Stimulated activated CD4-positive, alpha-beta T cell treated with anti-CD3 and anti-CD28 coated beads, Interleukin-4, amount 100 ng/mL, for 24 hours (primary cell): ENCODE measurements at regions not wholly inside any gene's neighbourhood (a gene's known extent, or its start where the extent isn't known, plus 50 kb on each side); places are given as distances from the start of the nearest gene placed in this dataset.

Source experiments
- DNase-seq: peaks from one replicate; pipeline ENCODE4 v3.0.0-alpha.2; 2020

DNA sequence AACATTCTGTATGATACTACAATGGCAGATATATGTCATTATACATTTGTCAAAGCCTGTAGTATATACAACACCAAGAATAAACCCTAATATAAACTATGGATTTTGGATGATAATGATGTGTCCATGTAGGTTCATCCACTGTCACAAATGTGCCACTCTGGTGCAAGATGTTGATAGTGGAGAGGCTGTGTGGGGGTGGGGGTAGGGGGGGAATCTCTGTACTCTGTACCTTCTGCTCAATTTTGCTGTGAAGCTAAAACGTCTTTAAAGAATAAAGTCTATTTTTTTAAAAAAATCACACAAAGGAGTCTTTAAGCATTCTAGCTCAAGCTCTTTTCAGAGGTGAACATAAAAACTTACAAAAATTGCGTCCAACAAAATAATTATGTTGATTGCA is 88.2 kb upstream of the ABI3BP start:
- no peak for DNase-seq

GRCh38 chr3:101077361-101078011 is 84.3 kb upstream of the ABI3BP start:
- no peak for DNase-seq

DNA sequence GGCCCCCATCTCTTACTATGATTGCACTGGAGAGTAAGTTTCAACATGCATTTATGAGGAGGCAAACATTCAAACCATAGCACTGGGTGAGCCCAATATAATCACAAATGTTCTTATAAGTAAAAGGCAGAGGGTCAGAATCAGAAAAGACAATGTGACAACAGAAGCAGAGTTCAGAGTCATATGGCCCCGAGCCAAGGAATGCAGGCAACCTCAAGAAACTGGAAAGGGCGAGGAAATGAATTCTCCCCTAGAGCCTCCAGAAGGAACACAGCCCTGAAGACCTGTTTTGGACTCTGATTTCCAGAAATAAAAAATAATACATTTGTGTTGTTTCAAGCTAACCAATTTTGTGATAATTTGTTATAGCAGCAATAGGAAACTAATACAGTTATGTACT is 81.3 kb upstream of the ABI3BP start:
- no peak for DNase-seq

DNA sequence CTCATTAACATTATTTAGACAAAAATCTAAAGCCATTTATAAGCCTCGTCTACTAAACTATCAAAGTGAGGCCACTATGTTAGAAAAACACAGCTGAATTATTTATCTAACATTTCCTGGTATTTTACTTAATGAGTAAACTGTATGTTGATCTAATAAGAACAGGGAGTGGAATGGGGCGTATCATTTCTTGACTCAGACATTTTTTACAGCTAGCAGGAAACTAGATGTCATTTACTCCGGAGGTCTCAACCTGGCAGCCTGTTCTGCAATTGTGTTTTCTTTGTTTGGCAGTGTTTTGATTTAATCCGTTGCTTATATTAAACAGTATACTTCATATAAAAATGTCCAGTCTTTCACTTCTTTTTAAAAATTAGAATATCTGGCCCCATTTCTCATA is 79.1 kb upstream of the ABI3BP start:
- DNase-seq = no peak

DNA sequence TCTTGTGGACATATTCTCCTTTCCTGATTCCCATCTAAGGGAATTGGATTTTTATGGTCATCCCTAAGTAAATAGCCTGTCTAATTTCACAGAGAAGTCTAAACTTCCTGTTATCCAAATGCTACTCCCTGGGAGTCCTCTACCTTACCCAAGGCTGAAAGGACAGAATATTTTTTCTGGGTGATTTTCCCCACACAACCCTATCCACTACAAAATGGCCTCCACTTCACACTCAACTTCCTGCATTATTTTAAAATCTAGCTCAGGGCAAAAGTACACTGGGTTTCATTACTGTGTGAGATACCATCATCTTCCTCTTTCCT is 77.5 kb upstream of the ABI3BP start:
- no peak for DNase-seq

DNA sequence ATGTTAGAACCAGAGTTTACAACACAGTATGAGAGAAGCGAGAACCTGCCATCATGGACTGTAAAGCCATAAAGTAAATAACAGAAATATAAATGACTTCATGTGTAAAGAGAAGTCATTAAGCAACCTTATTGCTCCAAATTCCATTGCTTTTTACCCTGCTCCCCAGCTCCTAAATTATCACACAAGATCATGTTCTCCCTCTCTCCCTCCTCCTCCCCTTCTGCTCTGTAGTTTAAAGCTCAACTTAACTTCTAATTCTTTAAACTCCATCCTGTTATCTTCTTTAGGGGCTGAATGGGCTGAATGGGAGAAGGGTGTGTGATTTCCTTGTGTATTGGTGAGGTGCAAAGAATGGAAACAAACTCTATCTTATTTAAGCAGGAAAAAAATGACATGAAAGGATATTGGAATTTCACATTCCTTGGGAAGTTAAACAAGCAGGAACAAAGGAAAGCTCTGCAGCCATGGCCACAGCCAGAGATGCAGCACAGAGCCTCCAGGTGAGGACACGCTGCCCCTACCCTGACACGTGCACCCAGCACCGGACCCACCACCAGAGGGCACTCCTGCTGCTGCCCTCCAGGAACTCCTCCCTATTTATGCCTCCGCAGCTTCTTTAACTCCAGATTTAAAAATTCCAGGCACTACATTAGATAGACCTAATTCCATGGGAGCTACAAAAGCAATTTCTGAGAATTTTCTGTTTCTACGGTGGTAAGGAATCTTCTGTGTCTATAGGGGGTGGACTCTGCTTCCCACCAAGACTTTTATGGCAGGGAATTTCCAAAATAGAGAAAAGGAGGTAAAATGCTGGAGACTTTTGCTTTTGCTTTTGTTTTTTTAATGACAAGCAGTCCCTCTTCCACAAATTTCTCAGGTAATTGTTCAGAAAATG is 76.9 kb upstream of the ABI3BP start:
- DNase-seq = peak; percentile 75

DNA sequence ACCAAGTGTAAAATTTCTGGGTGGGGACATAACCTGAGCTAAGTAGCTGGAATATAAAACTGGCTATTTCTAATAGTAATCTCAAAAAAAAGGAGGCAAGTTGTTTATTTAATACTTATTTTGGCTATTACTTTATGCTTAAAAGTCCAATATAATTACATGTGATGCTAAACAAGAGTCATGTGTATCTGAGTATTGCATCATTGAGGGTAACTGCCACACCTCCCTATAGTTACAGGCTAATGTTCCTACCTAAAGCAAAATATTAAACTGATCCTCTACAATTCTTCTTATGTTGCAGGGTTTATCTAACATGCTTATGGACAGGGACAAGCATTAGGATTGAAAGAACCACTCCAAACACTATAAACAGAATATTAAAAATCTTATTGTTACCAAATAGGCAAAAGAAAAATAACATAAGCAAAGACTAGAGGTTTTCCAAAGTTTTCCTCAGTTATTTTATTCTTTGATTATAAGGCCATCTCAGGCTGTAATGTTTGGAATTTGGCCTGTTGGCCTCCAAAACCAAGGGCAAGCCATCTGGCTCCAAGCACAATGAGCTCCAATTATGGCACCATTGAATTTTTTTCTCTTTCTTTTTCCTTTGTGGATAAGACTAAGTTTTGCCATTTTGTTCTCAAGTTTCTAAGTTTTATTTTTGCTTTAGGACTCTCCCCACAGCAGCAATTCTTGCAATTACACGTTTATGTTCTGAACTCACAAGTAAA is 75.8 kb upstream of the ABI3BP start:
- no peak for DNase-seq

DNA sequence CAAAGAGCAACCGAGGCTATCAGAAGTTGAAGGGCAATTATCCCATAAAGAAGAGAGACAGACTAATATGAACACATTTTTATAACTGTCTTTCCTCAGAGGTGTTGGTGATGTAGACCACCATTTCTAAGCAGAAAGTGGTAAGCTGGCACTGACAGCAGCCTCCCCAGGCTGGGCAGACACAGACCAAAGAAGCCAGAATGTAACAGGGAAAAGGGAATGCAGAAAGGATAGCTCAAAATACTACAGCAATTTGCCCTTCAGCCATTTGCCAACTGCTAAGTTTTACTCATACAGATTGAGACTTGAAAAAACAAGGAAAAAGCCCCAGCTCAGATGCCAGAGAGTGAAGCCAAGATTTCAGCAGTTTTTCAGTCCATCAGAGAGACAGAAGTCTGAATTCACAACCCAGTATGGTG is 73.5 kb upstream of the ABI3BP start:
- no peak for DNase-seq

DNA sequence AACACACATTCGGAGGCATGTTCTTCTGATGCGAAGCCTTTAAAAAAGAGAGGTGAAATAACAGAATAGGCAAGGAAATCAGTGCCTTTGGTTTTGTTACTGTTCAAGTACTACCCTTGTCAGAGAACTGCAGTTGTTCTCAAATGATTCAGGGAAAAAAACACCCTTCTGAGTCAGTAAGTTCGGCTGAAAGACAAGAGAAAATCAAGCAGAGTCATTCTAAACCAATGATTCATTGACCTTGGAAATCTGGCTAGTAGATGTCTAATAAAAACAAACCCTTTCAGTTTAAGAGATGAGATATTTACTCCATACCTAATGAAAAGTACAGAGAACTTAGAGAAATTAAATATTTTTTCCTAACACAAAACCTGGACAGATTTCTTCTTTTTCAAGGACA is 72.7 kb upstream of the ABI3BP start:
- DNase-seq = no peak

DNA sequence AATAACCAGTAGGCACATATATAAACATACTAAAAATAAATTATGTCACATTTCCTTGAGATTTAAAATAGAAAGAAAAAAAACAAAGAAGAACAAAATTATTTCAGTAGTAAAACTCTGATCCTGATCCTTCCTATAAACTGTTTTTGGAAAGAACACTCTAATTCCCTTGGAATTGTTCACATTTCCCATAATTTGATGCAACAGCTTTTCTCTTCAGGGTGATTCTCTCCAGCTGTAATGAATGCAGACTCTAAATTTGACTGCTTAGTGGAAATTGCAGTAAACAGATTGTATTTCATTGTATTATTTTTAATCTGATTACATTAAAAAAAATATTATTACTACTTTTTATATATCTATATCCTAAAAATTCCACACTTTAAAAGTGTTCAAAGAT is 70.2 kb upstream of the ABI3BP start:
- no peak for DNase-seq

DNA sequence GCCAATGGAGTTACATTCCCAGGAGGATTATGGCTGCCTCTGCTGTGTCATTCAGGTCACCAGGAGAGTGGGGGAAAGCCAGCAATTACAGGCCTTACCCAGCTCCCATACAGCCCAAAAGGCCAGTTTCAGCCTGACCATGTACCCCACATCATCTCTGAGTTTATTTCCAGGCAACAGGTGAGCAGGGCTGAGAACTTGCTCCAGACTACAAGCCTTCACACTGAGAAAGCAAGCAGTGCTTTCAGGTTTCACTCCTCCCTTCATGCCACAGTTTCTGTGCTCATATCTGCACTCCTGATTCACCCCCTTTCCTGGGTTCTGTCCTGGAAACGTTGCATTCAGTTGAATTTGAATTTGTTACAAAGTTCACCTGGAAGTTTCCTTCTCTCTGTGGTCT is 68.1 kb upstream of the ABI3BP start:
- no peak for DNase-seq

GRCh38 chr3:101050866-101051265 is 57.6 kb upstream of the ABI3BP start:
- no peak for DNase-seq

GRCh38 chr3:101050046-101050445 is 56.8 kb upstream of the ABI3BP start:
- DNase-seq = no peak

DNA sequence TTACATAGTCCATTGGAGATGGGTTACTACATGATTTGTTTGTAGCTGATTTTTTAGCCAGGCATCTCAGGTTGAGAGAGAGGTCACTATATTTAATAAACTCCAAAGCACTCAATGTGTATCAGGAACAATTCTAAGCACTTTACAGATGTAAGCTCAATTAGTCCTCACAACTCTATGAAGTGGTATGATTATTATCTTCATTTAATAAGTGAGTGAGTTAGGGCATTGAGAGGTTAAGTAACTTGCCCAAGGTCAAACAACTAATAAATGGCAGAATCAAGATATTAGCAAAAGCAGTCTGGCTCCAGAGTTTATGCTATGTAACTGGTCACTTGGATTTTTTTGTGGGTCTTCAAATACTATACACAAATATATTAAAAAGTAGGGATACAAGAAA is 56.3 kb upstream of the ABI3BP start:
- no peak for DNase-seq

- no peak for DNase-seq
Measured at GRCh38 chr3:101043687-101044078, 50.5 kb upstream of the ABI3BP start.

DNA sequence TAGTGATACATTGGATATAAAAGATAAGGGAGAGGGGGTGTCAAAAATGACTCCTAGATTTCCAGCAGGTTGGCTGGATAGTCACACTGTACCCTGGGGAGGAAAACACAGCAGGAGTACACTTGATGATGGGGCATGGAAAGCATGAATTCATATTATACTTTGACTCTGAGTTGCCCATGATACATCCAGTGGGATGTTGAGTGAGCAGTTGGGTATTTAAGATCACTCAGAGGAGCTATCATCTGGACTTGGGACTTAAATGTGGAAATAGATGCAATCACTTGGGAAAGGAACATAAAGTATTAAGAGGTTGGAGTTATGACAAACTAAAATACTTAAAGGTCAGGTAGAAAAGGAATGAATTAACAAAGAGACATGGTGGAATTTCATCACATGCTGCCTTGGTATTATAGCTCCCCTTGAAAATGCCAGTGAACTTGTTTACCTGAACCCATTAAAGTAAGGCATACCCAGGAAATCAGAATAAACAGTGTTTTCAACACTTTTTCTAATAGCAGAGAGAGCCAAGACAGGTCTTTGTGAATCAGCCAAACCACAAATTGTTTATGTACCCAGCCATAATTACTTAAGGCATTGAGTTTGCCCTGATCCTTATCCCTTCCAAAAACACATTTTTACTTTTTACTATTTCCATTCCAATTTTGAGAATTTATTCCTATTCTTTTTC is 49.9 kb upstream of the ABI3BP start:
- no peak for DNase-seq
